GM23338 (cell line): ENCODE measurements at regions not wholly inside any gene's neighbourhood (a gene's known extent, or its start where the extent isn't known, plus 50 kb on each side); places are given as distances from the start of the nearest gene placed in this dataset.

Experiments
- ATAC-seq: fragments of 200-7000 bp; cut with Tn5 transposase; 3 replicates; pipeline ENCODE4 v1.9.1; 2020
- DNase-seq: peaks from one replicate; pipeline ENCODE4 v3.0.0-alpha.2; 2015; ENCODE audit warnings: low spot score
- H2AFZ ChIP-seq: fragments of 200-600 bp; sonication (generic); 2 replicates; pipeline ENCODE4 v1.8.0; 2016; ENCODE audit warnings: antibody characterized with exemption, mild to moderate bottlenecking, moderate library complexity
- H3F3A ChIP-seq: fragments of 200-600 bp; sonication (generic); replicated peaks from 2 replicates; pipeline ENCODE4 v1.8.0; 2017; ENCODE audit warnings: antibody characterized with exemption, mixed run types, low read depth
- H3K27ac ChIP-seq: fragments of 200-600 bp; sonication (generic); 2 replicates; pipeline ENCODE4 v1.6.1; 2016; ENCODE audit warnings: low read depth
- H3K27me3 ChIP-seq: fragments of 200-600 bp; sonication (generic); 2 replicates; pipeline ENCODE4 v1.8.0; 2016; ENCODE audit warnings: mild to moderate bottlenecking, mixed run types, moderate library complexity; ENCODE audit not compliant: insufficient read depth
- H3K36me3 ChIP-seq: fragments of 200-600 bp; sonication (generic); 2 replicates; pipeline ENCODE4 v1.8.0; 2016; ENCODE audit warnings: mild to moderate bottlenecking; ENCODE audit not compliant: insufficient read depth
- H3K4me1 ChIP-seq: fragments of 200-600 bp; sonication (generic); 2 replicates; pipeline ENCODE4 v1.8.0; 2016; ENCODE audit warnings: mild to moderate bottlenecking, moderate library complexity; ENCODE audit not compliant: insufficient read depth
- H3K4me2 ChIP-seq: fragments of 200-600 bp; sonication (generic); 2 replicates; pipeline ENCODE4 v1.7.1; 2017; ENCODE audit warnings: mixed run types
- H3K4me3 ChIP-seq: fragments of 200-600 bp; sonication (generic); 2 replicates; pipeline ENCODE4 v1.6.1; 2016; ENCODE audit warnings: mixed run types
- H3K79me2 ChIP-seq: fragments of 200-600 bp; sonication (generic); replicated peaks from 2 replicates; pipeline ENCODE4 v1.8.0; 2017; ENCODE audit warnings: mild to moderate bottlenecking; ENCODE audit not compliant: insufficient read depth
- H3K9me2 ChIP-seq: fragments of 200-600 bp; sonication (generic); 2 replicates; pipeline ENCODE4 v1.8.0; 2017; ENCODE audit not compliant: insufficient read depth
- H4K20me1 ChIP-seq: fragments of 200-600 bp; sonication (generic); replicated peaks from 2 replicates; pipeline ENCODE4 v1.8.0; 2017; ENCODE audit warnings: mild to moderate bottlenecking; ENCODE audit not compliant: insufficient read depth
- H3K27ac Mint-ChIP-seq: 2 replicates; pipeline ENCODE4 v1.8.0; 2020; ENCODE audit warnings: inconsistent platforms, mild to moderate bottlenecking, moderate library complexity, mixed read lengths
- H3K27me3 Mint-ChIP-seq: 3 replicates; pipeline ENCODE4 v1.8.0; 2022; ENCODE audit warnings: low read depth, mild to moderate bottlenecking, moderate library complexity, mixed read lengths, inconsistent platforms; ENCODE audit not compliant: insufficient read depth, poor library complexity
- H3K36me3 Mint-ChIP-seq: 3 replicates; pipeline ENCODE4 v1.8.0; 2021; ENCODE audit warnings: low read depth, mild to moderate bottlenecking, inconsistent platforms, moderate library complexity, mixed read lengths
- H3K4me1 Mint-ChIP-seq: 3 replicates; pipeline ENCODE4 v1.8.0; 2020; ENCODE audit warnings: mild to moderate bottlenecking, inconsistent platforms, mixed read lengths
- H3K4me3 Mint-ChIP-seq: 3 replicates; pipeline ENCODE4 v1.8.0; 2021; ENCODE audit warnings: moderate library complexity, mild to moderate bottlenecking, inconsistent platforms, mixed read lengths
- H3K9me3 Mint-ChIP-seq: 3 replicates; pipeline ENCODE4 v1.8.0; 2020; ENCODE audit warnings: moderate library complexity, mild to moderate bottlenecking, inconsistent platforms, mixed read lengths
- CREB1 ChIP-seq: fragments of 250-450 bp; sonication (Bioruptor Pico); IDR thresholded peaks from 2 replicates; pipeline ENCODE4 v1.5.0; 2020; ENCODE audit warnings: low read depth, mild to moderate bottlenecking, moderate library complexity
- EZH2 ChIP-seq: fragments of 200-600 bp; sonication (generic); IDR thresholded peaks from one replicate; pipeline ENCODE4 v1.8.0; 2017; ENCODE audit warnings: antibody characterized with exemption, mild to moderate bottlenecking, low read depth; ENCODE audit not compliant: unreplicated experiment
- EZH2phosphoT487 ChIP-seq: fragments of 200-600 bp; sonication (generic); IDR thresholded peaks from one replicate; pipeline ENCODE4 v1.8.1; 2018; ENCODE audit warnings: antibody characterized with exemption; ENCODE audit not compliant: unreplicated experiment
- JUNB ChIP-seq: IDR thresholded peaks from one replicate; pipeline ENCODE4 v1.6.1; 2016; ENCODE audit warnings: antibody characterized with exemption; ENCODE audit not compliant: unreplicated experiment
- NANOG ChIP-seq: IDR thresholded peaks from 2 replicates; pipeline ENCODE4 v1.6.1; 2016; ENCODE audit warnings: antibody characterized with exemption, borderline replicate concordance
- POLR2AphosphoS5 ChIP-seq: IDR thresholded peaks from 2 replicates; pipeline ENCODE4 v1.6.1; 2016; ENCODE audit warnings: antibody characterized with exemption, low read depth
- REST ChIP-seq: IDR thresholded peaks from one replicate; pipeline ENCODE4 v1.6.1; 2018; ENCODE audit warnings: antibody characterized with exemption; ENCODE audit not compliant: unreplicated experiment
- STAT1 ChIP-seq: IDR thresholded peaks from one replicate; pipeline ENCODE4 v1.6.1; 2016; ENCODE audit warnings: antibody characterized with exemption; ENCODE audit not compliant: unreplicated experiment
- ZNF114 ChIP-seq: fragments of 250-450 bp; sonication (Bioruptor Pico); IDR thresholded peaks from 2 replicates; pipeline ENCODE4 v1.5.0; 2020; ENCODE audit warnings: mild to moderate bottlenecking, moderate library complexity
- ZNF331 ChIP-seq: fragments of 250-450 bp; sonication (Bioruptor Pico); IDR thresholded peaks from 2 replicates; pipeline ENCODE4 v1.5.0; 2020; ENCODE audit warnings: low read depth, mild to moderate bottlenecking, moderate library complexity
- TF ChIP-seq, protein P1 (sequence below): IDR thresholded peaks from 2 replicates; pipeline ENCODE4 v1.6.1; 2016; ENCODE audit warnings: antibody characterized with exemption
- TF ChIP-seq, protein P2 (sequence below): fragments of 250-450 bp; sonication (Bioruptor Pico); IDR thresholded peaks from 2 replicates; pipeline ENCODE4 v1.5.0; 2020; ENCODE audit warnings: mild to moderate bottlenecking, moderate library complexity
- TF ChIP-seq, protein P3 (sequence below), 2 experiments: fragments of 200-600 bp in 1 of 2; sonication (generic) in 1 of 2; conservative IDR thresholded peaks; 2 replicates each; pipeline versions ENCODE4 v1.5.1 to v1.6.1; 2016 to 2017; ENCODE audit warnings: antibody characterized with exemption in 2 of 2, low read depth in 2 of 2, mild to moderate bottlenecking in 2 of 2, moderate library complexity in 1 of 2

DNA sequence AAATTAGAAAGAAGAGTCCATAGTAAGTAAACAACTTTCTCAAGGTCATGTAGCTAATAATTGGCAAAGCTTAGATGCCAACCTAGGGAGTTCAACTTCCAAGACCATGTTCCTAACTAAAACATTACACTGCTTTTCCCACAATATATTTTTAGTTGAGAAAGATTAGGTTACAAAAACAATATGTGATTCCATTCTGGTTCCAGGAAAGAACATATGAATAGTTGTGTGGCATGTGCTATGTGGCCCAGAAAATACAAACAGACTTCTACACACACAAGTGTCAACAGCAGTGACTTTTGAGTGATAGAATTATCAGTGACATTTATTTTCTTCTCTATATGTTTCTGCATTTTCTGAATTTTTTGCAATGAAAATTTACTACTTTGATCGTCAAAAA lies 62.7 kb upstream of the EDNRA start:
- Mint-ChIP-seq H3K4me1 (no peaks in the 10 kb centered on the region), H3K9me3 (peaks cover 4% of the 10 kb centered on the region; the same call in 1 of the 3 replicates), H3K4me3 (no peak overlapping the region), H3K27ac (no peak overlapping the region), H3K36me3 (no peaks in the 10 kb centered on the region), H3K27me3 (peaks cover 3% of the 10 kb centered on the region)
- no peaks in the 10 kb centered on the region for H3K79me2 ChIP-seq
- no peaks in the 10 kb centered on the region for H3K36me3 ChIP-seq
- no peaks in the 10 kb centered on the region for H3K4me1 ChIP-seq
- TF ChIP-seq POLR2AphosphoS5, result no peak
- TF ChIP-seq ZNF331 (CRISPR knock-in tag), result no peak
- TF ChIP-seq, protein P1, sequence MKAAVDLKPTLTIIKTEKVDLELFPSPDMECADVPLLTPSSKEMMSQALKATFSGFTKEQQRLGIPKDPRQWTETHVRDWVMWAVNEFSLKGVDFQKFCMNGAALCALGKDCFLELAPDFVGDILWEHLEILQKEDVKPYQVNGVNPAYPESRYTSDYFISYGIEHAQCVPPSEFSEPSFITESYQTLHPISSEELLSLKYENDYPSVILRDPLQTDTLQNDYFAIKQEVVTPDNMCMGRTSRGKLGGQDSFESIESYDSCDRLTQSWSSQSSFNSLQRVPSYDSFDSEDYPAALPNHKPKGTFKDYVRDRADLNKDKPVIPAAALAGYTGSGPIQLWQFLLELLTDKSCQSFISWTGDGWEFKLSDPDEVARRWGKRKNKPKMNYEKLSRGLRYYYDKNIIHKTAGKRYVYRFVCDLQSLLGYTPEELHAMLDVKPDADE, result no peak
- no peak for TF ChIP-seq REST
- no peak for TF ChIP-seq EZH2
- TF ChIP-seq ZNF114 (CRISPR knock-in tag), result no peak
- TF ChIP-seq, protein P2, sequence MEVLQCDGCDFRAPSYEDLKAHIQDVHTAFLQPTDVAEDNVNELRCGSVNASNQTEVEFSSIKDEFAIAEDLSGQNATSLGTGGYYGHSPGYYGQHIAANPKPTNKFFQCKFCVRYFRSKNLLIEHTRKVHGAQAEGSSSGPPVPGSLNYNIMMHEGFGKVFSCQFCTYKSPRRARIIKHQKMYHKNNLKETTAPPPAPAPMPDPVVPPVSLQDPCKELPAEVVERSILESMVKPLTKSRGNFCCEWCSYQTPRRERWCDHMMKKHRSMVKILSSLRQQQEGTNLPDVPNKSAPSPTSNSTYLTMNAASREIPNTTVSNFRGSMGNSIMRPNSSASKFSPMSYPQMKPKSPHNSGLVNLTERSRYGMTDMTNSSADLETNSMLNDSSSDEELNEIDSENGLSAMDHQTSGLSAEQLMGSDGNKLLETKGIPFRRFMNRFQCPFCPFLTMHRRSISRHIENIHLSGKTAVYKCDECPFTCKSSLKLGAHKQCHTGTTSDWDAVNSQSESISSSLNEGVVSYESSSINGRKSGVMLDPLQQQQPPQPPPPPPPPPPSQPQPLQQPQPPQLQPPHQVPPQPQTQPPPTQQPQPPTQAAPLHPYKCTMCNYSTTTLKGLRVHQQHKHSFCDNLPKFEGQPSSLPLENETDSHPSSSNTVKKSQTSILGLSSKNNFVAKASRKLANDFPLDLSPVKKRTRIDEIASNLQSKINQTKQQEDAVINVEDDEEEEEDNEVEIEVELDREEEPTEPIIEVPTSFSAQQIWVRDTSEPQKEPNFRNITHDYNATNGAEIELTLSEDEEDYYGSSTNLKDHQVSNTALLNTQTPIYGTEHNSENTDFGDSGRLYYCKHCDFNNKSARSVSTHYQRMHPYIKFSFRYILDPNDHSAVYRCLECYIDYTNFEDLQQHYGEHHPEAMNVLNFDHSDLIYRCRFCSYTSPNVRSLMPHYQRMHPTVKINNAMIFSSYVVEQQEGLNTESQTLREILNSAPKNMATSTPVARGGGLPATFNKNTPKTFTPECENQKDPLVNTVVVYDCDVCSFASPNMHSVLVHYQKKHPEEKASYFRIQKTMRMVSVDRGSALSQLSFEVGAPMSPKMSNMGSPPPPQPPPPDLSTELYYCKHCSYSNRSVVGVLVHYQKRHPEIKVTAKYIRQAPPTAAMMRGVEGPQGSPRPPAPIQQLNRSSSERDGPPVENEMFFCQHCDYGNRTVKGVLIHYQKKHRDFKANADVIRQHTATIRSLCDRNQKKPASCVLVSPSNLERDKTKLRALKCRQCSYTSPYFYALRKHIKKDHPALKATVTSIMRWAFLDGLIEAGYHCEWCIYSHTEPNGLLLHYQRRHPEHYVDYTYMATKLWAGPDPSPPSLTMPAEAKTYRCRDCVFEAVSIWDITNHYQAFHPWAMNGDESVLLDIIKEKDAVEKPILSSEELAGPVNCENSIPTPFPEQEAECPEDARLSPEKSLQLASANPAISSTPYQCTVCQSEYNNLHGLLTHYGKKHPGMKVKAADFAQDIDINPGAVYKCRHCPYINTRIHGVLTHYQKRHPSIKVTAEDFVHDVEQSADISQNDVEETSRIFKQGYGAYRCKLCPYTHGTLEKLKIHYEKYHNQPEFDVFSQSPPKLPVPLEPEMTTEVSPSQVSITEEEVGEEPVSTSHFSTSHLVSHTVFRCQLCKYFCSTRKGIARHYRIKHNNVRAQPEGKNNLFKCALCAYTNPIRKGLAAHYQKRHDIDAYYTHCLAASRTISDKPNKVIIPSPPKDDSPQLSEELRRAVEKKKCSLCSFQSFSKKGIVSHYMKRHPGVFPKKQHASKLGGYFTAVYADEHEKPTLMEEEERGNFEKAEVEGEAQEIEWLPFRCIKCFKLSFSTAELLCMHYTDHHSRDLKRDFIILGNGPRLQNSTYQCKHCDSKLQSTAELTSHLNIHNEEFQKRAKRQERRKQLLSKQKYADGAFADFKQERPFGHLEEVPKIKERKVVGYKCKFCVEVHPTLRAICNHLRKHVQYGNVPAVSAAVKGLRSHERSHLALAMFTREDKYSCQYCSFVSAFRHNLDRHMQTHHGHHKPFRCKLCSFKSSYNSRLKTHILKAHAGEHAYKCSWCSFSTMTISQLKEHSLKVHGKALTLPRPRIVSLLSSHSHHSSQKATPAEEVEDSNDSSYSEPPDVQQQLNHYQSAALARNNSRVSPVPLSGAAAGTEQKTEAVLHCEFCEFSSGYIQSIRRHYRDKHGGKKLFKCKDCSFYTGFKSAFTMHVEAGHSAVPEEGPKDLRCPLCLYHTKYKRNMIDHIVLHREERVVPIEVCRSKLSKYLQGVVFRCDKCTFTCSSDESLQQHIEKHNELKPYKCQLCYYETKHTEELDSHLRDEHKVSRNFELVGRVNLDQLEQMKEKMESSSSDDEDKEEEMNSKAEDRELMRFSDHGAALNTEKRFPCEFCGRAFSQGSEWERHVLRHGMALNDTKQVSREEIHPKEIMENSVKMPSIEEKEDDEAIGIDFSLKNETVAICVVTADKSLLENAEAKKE (CRISPR knock-in tag), result no peak
- TF ChIP-seq NANOG, result no peak
- no peak for TF ChIP-seq STAT1
- TF ChIP-seq CREB1 (CRISPR knock-in tag), result no peak
- TF ChIP-seq EZH2phosphoT487, result no peak
- TF ChIP-seq, protein P3, sequence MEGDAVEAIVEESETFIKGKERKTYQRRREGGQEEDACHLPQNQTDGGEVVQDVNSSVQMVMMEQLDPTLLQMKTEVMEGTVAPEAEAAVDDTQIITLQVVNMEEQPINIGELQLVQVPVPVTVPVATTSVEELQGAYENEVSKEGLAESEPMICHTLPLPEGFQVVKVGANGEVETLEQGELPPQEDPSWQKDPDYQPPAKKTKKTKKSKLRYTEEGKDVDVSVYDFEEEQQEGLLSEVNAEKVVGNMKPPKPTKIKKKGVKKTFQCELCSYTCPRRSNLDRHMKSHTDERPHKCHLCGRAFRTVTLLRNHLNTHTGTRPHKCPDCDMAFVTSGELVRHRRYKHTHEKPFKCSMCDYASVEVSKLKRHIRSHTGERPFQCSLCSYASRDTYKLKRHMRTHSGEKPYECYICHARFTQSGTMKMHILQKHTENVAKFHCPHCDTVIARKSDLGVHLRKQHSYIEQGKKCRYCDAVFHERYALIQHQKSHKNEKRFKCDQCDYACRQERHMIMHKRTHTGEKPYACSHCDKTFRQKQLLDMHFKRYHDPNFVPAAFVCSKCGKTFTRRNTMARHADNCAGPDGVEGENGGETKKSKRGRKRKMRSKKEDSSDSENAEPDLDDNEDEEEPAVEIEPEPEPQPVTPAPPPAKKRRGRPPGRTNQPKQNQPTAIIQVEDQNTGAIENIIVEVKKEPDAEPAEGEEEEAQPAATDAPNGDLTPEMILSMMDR (conservative IDR thresholded peaks at IDR 0.05; ENCODE audit: low read depth in 2 of 2), result no peak
- TF ChIP-seq JUNB, result no peak
- no peak for DNase-seq
- no peaks in the 10 kb centered on the region for H3K9me2 ChIP-seq
- no peak overlapping the region for H3K27ac ChIP-seq
- H3K27me3 ChIP-seq, result no peaks in the 10 kb centered on the region
- H2AFZ ChIP-seq, result no peak overlapping the region
- no peak for ATAC-seq
- H3K4me2 ChIP-seq, result no peak overlapping the region
- no peak overlapping the region for H3K4me3 ChIP-seq
- H3F3A ChIP-seq, result no peaks in the 10 kb centered on the region
- no peaks in the 10 kb centered on the region for H4K20me1 ChIP-seq
